Fibroblast of pulmonary artery (primary cell): ENCODE measurements at regions not wholly inside any gene's neighbourhood (a gene's known extent, or its start where the extent isn't known, plus 50 kb on each side); places are given as distances from the start of the nearest gene placed in this dataset.

ENCODE experiments used
- DNase-seq: peaks from one replicate; pipeline ENCODE4 v3.0.0-alpha.2; 2010; ENCODE audit warnings: low read depth
- H3K4me3 ChIP-seq: replicated peaks from 2 replicates; pipeline ENCODE4 v1.5.1; 2011; ENCODE audit warnings: low read depth, mild to moderate bottlenecking, control low read depth, low read length, moderate library complexity
- CTCF ChIP-seq: IDR thresholded peaks from 2 replicates; pipeline ENCODE4 v1.5.1; 2011; ENCODE audit warnings: mild to moderate bottlenecking, control low read depth, low read length, inconsistent platforms; ENCODE audit errors: missing control alignments

DNA sequence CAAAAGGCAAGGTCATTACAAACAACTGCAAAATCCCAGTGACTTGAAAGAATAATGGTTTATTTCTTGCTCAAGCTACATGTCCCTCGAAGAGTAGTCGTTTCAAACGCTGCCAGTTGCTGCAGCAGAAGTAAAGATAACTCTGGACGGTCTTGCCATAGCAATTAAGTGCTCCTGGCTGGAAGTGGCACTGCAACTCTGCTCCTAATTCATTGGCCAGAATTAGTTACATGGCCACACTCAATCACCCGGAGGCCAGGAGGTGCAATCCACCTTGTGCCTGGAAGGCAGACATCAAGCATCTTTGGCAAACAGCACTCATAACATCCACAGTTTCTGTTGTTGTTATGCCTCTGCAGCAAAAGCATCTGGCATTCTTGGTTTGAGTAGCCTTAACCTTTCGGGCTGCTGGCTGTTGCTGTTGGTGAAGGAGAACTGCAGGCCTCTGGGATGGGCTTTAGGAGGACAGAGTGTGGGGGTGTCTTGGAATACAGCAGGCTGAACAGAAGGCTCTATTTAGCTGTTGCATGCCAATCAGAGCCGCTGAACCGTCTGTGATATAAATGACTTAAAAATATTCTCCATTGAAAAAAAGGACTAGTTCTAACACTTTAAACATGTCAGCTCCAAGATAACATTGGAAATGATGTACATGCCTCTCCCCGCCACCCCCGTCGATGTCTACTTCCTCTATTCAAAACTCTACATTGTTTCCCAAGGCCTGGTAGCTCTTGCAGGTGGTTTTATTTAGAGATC, 123.5 kb upstream of the DYRK2 start:
- DNase-seq: no peak
- no peak for TF ChIP-seq CTCF
- H3K4me3 ChIP-seq: no peak overlapping the region

DNA sequence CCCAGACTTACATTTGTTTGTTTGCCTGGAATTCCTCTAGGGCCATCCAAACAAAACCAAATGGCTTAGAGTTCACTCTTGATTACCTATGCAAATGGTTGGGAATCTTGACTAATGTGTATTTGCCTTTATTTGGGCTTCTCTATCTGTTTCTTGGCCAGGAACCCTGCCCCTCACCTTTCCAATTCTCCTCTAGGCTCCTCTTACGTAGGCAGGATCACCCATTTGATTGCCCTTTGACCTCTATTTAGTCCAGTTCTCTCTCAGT, 123.0 kb upstream of the DYRK2 start:
- no peak for DNase-seq
- TF ChIP-seq CTCF: no peak
- H3K4me3 ChIP-seq: no peak overlapping the region

DNA sequence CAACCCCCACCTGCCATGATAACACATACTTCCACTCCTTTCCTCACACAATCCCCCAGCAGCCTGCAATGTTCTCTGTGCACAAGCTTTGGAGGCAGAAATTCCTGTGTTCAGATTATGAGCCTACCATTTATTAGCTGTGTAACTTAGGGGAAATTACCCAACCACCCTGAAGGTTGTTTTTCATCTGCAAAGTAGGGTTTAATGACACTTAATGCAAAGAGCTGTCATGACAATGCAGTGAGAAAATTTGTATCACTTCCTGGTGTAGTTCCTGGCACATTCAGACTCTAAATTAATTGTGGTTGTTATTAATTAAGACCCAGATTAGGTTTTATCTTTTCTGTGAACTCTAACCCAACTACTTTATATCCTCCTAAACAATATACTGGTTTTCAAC, 122.4 kb upstream of the DYRK2 start:
- H3K4me3 ChIP-seq: no peak overlapping the region
- no peak for DNase-seq
- no peak for TF ChIP-seq CTCF

- no peak overlapping the region for H3K4me3 ChIP-seq
- DNase-seq: no peak
- no peak for TF ChIP-seq CTCF
Measured at GRCh38 chr12:67531051-67531450, 117.5 kb upstream of the DYRK2 start.

DNA sequence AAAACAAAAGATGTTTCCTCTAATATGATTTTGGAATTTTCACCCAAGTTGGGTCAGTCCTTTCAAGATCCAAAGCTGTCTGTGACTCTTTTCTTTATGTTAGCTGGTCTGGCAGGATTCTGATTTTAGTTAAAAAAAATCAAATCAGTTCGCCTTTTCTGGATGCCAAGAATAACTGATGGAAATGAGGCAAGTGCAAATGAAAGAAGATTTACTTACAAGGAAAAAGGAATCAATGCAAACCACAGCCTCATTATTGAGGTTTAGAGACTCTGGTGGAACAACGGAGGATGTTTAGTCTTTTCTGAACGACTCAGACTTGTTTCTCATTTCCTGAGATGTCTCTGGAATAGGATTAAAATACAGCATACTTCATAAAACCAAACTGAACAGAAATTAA, 117.0 kb upstream of the DYRK2 start:
- no peak for TF ChIP-seq CTCF
- DNase-seq: no peak
- no peak overlapping the region for H3K4me3 ChIP-seq

- no peak overlapping the region for H3K4me3 ChIP-seq
- no peak for TF ChIP-seq CTCF
- no peak for DNase-seq
Measured at GRCh38 chr12:67533159-67533558, 115.4 kb upstream of the DYRK2 start.

DNA sequence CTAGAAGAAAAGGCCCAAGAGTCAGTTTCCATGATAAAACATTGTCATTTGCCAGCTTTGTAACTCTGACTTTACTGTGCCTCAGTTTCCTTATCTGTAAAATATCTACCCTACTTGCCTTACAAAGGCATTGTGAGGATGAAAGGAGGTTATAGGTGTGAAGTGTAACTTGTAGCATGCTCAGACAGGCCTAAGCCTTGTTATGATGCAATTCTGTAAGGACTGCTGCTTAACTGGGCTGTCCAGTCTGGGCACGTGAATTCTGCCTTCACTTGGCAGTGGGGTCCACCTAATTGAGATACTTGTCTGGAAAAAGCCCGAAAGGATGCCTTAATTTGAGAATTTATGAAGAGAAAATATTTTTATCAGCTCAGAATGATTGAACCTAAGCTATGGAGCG, 114.5 kb upstream of the DYRK2 start:
- no peak for TF ChIP-seq CTCF
- no peak overlapping the region for H3K4me3 ChIP-seq
- DNase-seq: no peak
